ENCODE measurements at regions not wholly inside any gene's neighbourhood (a gene's known extent, or its start where the extent isn't known, plus 50 kb on each side); places are given as distances from the start of the nearest gene placed in this dataset.

GRCh38 chr22:49617264-49617663, 210.4 kb downstream of the BRD1 start:
- no peak for TF ChIP-seq POLR2AphosphoS5 (IDR thresholded peaks at IDR 0.05)
- TF ChIP-seq CTCF (IDR thresholded peaks at IDR 0.05 in 8 of 11, conservative IDR thresholded peaks at IDR 0.05 in 3 of 11) = no peak

All from spleen (tissue), 7 donors.